ENCODE measurements at regions not wholly inside any gene's neighbourhood (a gene's known extent, or its start where the extent isn't known, plus 50 kb on each side); places are given as distances from the start of the nearest gene placed in this dataset.
A peak's percentile ranks its signal among the peaks of the same experiment; 100 is the strongest.

DNA sequence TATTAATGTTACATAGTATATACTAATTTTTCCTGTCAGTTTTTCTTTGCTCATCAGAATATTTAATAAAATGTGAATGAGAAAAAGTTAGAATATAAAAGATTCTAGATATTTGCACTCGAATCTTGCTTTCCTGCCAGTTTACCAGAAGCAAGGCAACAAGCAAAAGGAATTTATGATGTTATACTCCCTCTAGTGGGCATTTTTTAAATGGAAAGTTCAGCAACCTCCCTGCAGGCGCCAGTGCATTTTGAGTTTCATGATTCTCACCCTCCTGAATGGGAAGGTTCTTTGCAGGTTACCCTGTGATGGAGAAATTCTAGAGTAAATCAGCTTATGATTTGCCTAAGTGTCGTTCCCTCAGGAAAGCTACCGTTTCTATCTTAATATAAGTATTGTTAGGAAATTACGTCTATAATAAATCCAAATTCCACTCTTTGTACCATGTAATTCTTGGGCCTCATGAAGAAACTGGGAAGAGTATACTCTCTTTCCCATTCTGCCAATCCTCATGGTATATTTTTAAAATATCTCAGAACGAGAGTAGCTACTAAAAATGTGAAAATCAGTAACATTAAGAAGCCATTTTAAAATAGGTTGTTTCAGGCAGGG is 350.0 kb downstream of the CRPPA start:
- no peak for TF ChIP-seq EZH2 (IDR thresholded peaks at IDR 0.05; ENCODE audit: low read length, missing control alignments)
- peak; percentile 62 to 64 for TF ChIP-seq CTCF (conservative IDR thresholded peaks at IDR 0.05 in 1 of 2, IDR thresholded peaks at IDR 0.05 in 1 of 2; ENCODE audit: low read depth in 1 of 2, low read length in 2 of 2)
- no peak overlapping the region for H3K27ac ChIP-seq (ENCODE audit: insufficient read depth, low read length)
- no peak overlapping the region for H3K4me2 ChIP-seq (ENCODE audit: extremely low read depth, insufficient read depth, low read length)
- no peak overlapping the region for H3K4me3 ChIP-seq (replicated peaks in 1 of 4; ENCODE audit: control extremely low read depth in 1 of 4, insufficient read depth in 1 of 4, low read depth in 3 of 4, low read length in 4 of 4)
- no peaks in the 10 kb centered on the region for H3K36me3 ChIP-seq (ENCODE audit: control insufficient read depth, insufficient read depth, low read length)
- peaks cover 4% of the 10 kb centered on the region for H3K4me1 ChIP-seq (ENCODE audit: control insufficient read depth, extremely low read depth, insufficient read depth, low read length)
- no peaks in the 10 kb centered on the region for H3K9me3 ChIP-seq (ENCODE audit: control insufficient read depth, insufficient read depth, low read depth, low read length)
- H3K27me3 ChIP-seq (ENCODE audit: control insufficient read depth, insufficient read depth, low read length) = no peaks in the 10 kb centered on the region
- no peaks in the 10 kb centered on the region for H4K20me1 ChIP-seq (ENCODE audit: control insufficient read depth, extremely low read depth, insufficient read depth, low read length)
- H3K79me2 ChIP-seq (ENCODE audit: control insufficient read depth, insufficient read depth, low read length) = no peaks in the 10 kb centered on the region
- H2AFZ ChIP-seq (ENCODE audit: low read length) = no peak overlapping the region
- DNase-seq (ENCODE audit: low read depth in 2 of 2) = peak; percentile 42 to 80
- H3K9ac ChIP-seq (ENCODE audit: insufficient read depth, low read length) = no peak overlapping the region

DNA sequence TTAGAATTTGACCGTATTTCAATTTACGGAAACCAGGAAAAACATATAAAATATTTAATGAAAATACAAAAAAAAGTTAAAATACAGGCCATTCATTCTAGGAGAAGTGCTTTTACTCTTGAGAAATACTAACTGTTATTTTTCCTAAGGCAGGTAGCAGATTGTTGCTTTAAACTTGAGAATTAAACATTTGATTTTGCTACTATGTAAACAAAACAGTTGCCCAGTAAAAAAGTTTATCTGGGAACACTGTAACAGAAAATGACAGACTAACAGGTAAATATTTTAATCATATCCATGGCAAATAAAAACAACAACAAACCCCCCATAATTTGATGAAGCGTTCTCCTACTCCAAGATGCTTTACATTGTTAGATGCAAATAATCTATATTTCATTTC is 350.5 kb downstream of the CRPPA start:
- no peaks in the 10 kb centered on the region for H3K9me3 ChIP-seq (ENCODE audit: control insufficient read depth, insufficient read depth, low read depth, low read length)
- H3K9ac ChIP-seq (ENCODE audit: insufficient read depth, low read length) = no peak overlapping the region
- H4K20me1 ChIP-seq (ENCODE audit: control insufficient read depth, extremely low read depth, insufficient read depth, low read length) = no peaks in the 10 kb centered on the region
- no peak overlapping the region for H2AFZ ChIP-seq (ENCODE audit: low read length)
- H3K4me2 ChIP-seq (ENCODE audit: extremely low read depth, insufficient read depth, low read length) = no peak overlapping the region
- H3K79me2 ChIP-seq (ENCODE audit: control insufficient read depth, insufficient read depth, low read length) = no peaks in the 10 kb centered on the region
- no peak overlapping the region for H3K4me3 ChIP-seq (replicated peaks in 1 of 4; ENCODE audit: control extremely low read depth in 1 of 4, insufficient read depth in 1 of 4, low read depth in 3 of 4, low read length in 4 of 4)
- peaks cover 4% of the 10 kb centered on the region for H3K4me1 ChIP-seq (ENCODE audit: control insufficient read depth, extremely low read depth, insufficient read depth, low read length)
- H3K36me3 ChIP-seq (ENCODE audit: control insufficient read depth, insufficient read depth, low read length) = no peaks in the 10 kb centered on the region
- no peak overlapping the region for H3K27ac ChIP-seq (ENCODE audit: insufficient read depth, low read length)
- H3K27me3 ChIP-seq (ENCODE audit: control insufficient read depth, insufficient read depth, low read length) = no peaks in the 10 kb centered on the region
- DNase-seq (ENCODE audit: low read depth in 2 of 2) = no peak
- no peak for TF ChIP-seq CTCF (conservative IDR thresholded peaks at IDR 0.05 in 1 of 2, IDR thresholded peaks at IDR 0.05 in 1 of 2; ENCODE audit: low read depth in 1 of 2, low read length in 2 of 2)
- TF ChIP-seq EZH2 (IDR thresholded peaks at IDR 0.05; ENCODE audit: low read length, missing control alignments) = no peak

GRCh38 chr7:16069998-16070397 is 351.3 kb downstream of the CRPPA start:
- no peaks in the 10 kb centered on the region for H3K79me2 ChIP-seq (ENCODE audit: control insufficient read depth, insufficient read depth, low read length)
- H3K4me1 ChIP-seq (ENCODE audit: control insufficient read depth, extremely low read depth, insufficient read depth, low read length) = peaks cover 4% of the 10 kb centered on the region
- no peak for DNase-seq (ENCODE audit: low read depth in 2 of 2)
- H3K9me3 ChIP-seq (ENCODE audit: control insufficient read depth, insufficient read depth, low read depth, low read length) = no peaks in the 10 kb centered on the region
- no peaks in the 10 kb centered on the region for H4K20me1 ChIP-seq (ENCODE audit: control insufficient read depth, extremely low read depth, insufficient read depth, low read length)
- no peak overlapping the region for H3K4me3 ChIP-seq (replicated peaks in 1 of 4; ENCODE audit: control extremely low read depth in 1 of 4, insufficient read depth in 1 of 4, low read depth in 3 of 4, low read length in 4 of 4)
- no peak for TF ChIP-seq EZH2 (IDR thresholded peaks at IDR 0.05; ENCODE audit: low read length, missing control alignments)
- TF ChIP-seq CTCF (conservative IDR thresholded peaks at IDR 0.05 in 1 of 2, IDR thresholded peaks at IDR 0.05 in 1 of 2; ENCODE audit: low read depth in 1 of 2, low read length in 2 of 2) = no peak
- no peaks in the 10 kb centered on the region for H3K27me3 ChIP-seq (ENCODE audit: control insufficient read depth, insufficient read depth, low read length)
- no peak overlapping the region for H2AFZ ChIP-seq (ENCODE audit: low read length)
- H3K27ac ChIP-seq (ENCODE audit: insufficient read depth, low read length) = no peak overlapping the region
- no peak overlapping the region for H3K4me2 ChIP-seq (ENCODE audit: extremely low read depth, insufficient read depth, low read length)
- no peaks in the 10 kb centered on the region for H3K36me3 ChIP-seq (ENCODE audit: control insufficient read depth, insufficient read depth, low read length)
- no peak overlapping the region for H3K9ac ChIP-seq (ENCODE audit: insufficient read depth, low read length)
